Activated CD4-positive, alpha-beta T cell treated with anti-CD3 and anti-CD28 coated beads for 48 hours (primary cell): ENCODE measurements at regions not wholly inside any gene's neighbourhood (a gene's known extent, or its start where the extent isn't known, plus 50 kb on each side); places are given as distances from the start of the nearest gene placed in this dataset.

Experiments used
- DNase-seq: peaks from one replicate; pipeline ENCODE4 v3.0.0-alpha.2; 2020

GRCh38 chr15:96270581-96271172 is 59.8 kb upstream of the NR2F2 start:
- DNase-seq: no peak

DNA sequence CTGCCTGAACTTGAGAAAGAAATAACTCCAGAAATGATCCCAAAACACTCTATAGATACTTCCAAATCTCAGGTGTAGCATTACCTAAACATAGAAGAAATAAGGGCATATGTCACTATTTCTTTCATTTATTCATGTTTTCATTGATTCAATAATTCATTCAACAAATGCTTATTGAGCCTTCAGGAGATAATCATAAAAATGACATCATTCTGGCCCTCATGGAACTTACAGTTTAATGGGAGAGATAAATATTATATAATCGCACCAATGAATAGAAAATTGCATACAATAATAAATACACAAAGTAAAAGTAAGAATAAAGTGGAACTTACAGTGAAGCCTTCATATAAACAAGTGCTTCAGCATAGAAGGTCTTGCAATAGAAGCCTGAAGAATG is 58.1 kb upstream of the NR2F2 start:
- DNase-seq: no peak

DNA sequence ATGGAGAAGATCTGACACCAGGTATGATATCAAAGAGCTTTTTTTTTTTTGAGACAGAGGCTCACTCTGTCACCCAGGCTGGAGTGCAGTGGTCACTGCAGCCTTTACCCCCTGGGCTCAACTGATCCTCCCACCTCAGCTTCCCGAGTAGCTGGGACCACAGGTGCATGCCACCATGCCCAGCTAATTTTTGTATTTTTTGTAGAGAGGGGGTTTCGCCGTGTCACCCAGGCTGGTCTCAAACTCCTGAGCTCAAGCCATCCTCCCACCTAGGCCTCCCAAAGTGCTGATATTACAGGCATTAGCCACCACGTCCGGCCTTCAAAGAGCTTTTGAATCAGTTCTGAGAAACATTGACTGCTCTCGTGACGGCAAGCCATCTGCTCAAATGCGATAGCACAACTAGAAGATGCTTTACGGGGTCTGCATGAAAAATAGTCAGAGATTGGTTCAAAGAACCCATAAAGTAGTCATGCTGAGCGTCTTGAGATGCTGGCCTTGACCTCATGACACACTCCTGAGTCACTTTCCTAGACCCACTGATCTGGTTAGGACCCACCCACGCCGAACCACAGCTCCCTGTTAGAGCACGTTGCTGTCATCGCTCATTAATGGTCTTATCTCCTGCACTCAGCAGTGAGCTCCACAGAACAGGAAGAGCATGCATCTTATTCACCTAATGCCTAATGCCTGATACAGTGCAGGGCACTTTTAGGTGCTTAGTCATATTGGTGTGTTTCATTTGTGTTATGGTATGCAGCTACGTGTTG is 57.0 kb upstream of the NR2F2 start:
- peak; percentile 51 for DNase-seq

- DNase-seq: no peak
Measured at GRCh38 chr15:96274087-96274440, 56.4 kb upstream of the NR2F2 start.

GRCh38 chr15:96274698-96275097 is 55.8 kb upstream of the NR2F2 start:
- DNase-seq: no peak

- DNase-seq: no peak
Measured at GRCh38 chr15:96276438-96277210, 53.9 kb upstream of the NR2F2 start.
